ENCODE measurements at regions not wholly inside any gene's neighbourhood (a gene's known extent, or its start where the extent isn't known, plus 50 kb on each side); places are given as distances from the start of the nearest gene placed in this dataset.

- TF ChIP-seq CTCF (IDR thresholded peaks at IDR 0.05; ENCODE audit: control extremely low read depth in 1 of 3, insufficient read depth in 1 of 3, low read depth in 1 of 3, low read length in 3 of 3) (no peak), USF2 (IDR thresholded peaks at IDR 0.05; ENCODE audit: low read length) (no peak), SIN3A (conservative IDR thresholded peaks at IDR 0.05 in 1 of 2, IDR thresholded peaks at IDR 0.05 in 1 of 2; ENCODE audit: low read depth in 1 of 2, low read length in 2 of 2) (no peak), ZNF274 (IDR thresholded peaks at IDR 0.05; ENCODE audit: borderline replicate concordance, extremely low read depth, low read length) (no peak), RAD21 (IDR thresholded peaks at IDR 0.05 in 1 of 2, conservative IDR thresholded peaks at IDR 0.05 in 1 of 2; ENCODE audit: low read depth in 2 of 2, low read length in 2 of 2) (no peak), CHD2 (IDR thresholded peaks at IDR 0.05; ENCODE audit: low read length) (no peak), POLR2AphosphoS5 (IDR thresholded peaks at IDR 0.05; ENCODE audit: low read depth, low read length) (no peak), POLR2A (IDR thresholded peaks at IDR 0.05; ENCODE audit: control extremely low read depth in 1 of 2, low read depth in 2 of 2, low read length in 2 of 2) (no peak), CEBPB (IDR thresholded peaks at IDR 0.05; ENCODE audit: low read depth, low read length) (no peak), HDAC6 (IDR thresholded peaks at IDR 0.05; ENCODE audit: low read depth, low read length) (no peak), EP300 (IDR thresholded peaks at IDR 0.05; ENCODE audit: borderline replicate concordance in 1 of 2, low read depth in 2 of 2, low read length in 2 of 2) (no peak), TEAD4 (IDR thresholded peaks at IDR 0.05; ENCODE audit: low read depth, low read length) (no peak), MAFK (IDR thresholded peaks at IDR 0.05; ENCODE audit: low read depth, low read length) (no peak), POU5F1 (IDR thresholded peaks at IDR 0.05; ENCODE audit: low read depth, low read length) (no peak)
Measured at GRCh38 chr2:203797276-203797675, 70.3 kb upstream of the CTLA4 start.

Data from H1 (cell line).